Mucosa of rectum (tissue), 2 donors: ENCODE measurements at regions not wholly inside any gene's neighbourhood (a gene's known extent, or its start where the extent isn't known, plus 50 kb on each side); places are given as distances from the start of the nearest gene placed in this dataset.

Source experiments
- H3K27ac ChIP-seq, 2 donors: one replicate each; pipeline ENCODE4 v1.7.0; 2013; ENCODE audit warnings: inconsistent platforms in 2 of 2, low read depth in 2 of 2, low read length in 2 of 2
- H3K27me3 ChIP-seq, 2 donors: one replicate each; pipeline ENCODE4 v1.7.0; 2013; ENCODE audit warnings: low read length in 2 of 2; ENCODE audit not compliant: control insufficient read depth in 2 of 2, insufficient read depth in 2 of 2
- H3K36me3 ChIP-seq, 2 donors: one replicate each; pipeline ENCODE4 v1.7.0; 2013; ENCODE audit warnings: low read length in 2 of 2; ENCODE audit not compliant: control insufficient read depth in 2 of 2, insufficient read depth in 2 of 2
- H3K4me1 ChIP-seq, 2 donors: one replicate each; pipeline ENCODE4 v1.7.0; 2013; ENCODE audit warnings: low read length in 2 of 2, mild to moderate bottlenecking in 1 of 2; ENCODE audit not compliant: control insufficient read depth in 2 of 2, insufficient read depth in 2 of 2
- H3K4me3 ChIP-seq, 2 donors: one replicate each; pipeline ENCODE4 v1.7.0; 2013; ENCODE audit warnings: low read length in 2 of 2
- H3K9ac ChIP-seq, 2 donors: one replicate each; pipeline ENCODE4 v1.7.0; 2013; ENCODE audit warnings: low read length in 2 of 2, low read depth in 1 of 2, mild to moderate bottlenecking in 1 of 2
- H3K9me3 ChIP-seq, 2 donors: one replicate each; pipeline ENCODE4 v1.7.0; 2013; ENCODE audit warnings: low read length in 2 of 2; ENCODE audit not compliant: control insufficient read depth in 2 of 2
- donor health status: healthy.
- donor health status: Normal muscosa, but diverticular disease.

DNA sequence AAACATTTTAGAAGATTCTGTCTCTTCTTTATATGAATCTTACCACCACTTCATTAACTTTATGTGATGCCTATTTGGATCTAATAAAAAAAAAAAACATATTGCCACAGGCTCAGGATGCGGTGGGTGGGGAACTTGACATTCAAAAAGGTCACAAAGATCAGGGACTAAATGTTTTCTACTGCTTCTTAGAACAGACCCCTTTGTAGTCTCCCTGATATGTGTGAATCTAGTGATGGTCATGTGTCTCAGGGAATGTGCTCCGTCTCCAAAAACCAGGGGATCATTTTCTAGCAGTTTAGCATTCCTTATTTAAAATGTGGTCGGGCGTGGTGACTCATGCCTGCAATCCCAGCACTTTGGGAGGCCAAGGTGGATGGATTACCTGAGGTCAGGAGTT, 807.8 kb upstream of the CHAC2 start:
- Histone ChIP-seq H3K9me3 (no peaks in the 10 kb centered on the region), H3K27ac (no peak overlapping the region), H3K36me3 (no peaks in the 10 kb centered on the region), H3K27me3 (no peaks in the 10 kb centered on the region), H3K4me3 (no peak overlapping the region), H3K9ac (no peak overlapping the region), H3K4me1 (no peaks in the 10 kb centered on the region)

DNA sequence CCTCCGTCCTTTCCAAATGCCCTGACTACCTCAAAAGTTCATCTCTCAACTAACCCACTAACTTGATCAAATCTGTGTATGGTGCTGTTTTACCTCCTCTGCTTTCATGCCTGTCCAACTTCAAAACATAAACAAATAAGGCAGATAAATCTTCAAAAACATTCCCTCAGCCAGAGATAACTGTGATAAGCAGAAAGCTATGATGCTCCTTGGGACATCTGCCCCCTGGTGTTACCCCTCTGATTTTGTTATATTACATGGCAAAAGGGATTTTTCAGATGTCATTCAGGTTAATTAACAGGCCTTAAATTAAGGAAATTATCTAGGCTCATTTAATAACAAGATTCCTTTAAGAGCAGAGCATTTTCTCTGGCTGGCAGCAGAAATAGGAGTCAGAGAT, 810.8 kb upstream of the CHAC2 start:
- Histone ChIP-seq H3K9me3 (no peaks in the 10 kb centered on the region), H3K4me1 (no peaks in the 10 kb centered on the region), H3K27me3 (no peaks in the 10 kb centered on the region), H3K4me3 (no peak overlapping the region), H3K9ac (no peak overlapping the region), H3K36me3 (no peaks in the 10 kb centered on the region), H3K27ac (no peak overlapping the region)

DNA sequence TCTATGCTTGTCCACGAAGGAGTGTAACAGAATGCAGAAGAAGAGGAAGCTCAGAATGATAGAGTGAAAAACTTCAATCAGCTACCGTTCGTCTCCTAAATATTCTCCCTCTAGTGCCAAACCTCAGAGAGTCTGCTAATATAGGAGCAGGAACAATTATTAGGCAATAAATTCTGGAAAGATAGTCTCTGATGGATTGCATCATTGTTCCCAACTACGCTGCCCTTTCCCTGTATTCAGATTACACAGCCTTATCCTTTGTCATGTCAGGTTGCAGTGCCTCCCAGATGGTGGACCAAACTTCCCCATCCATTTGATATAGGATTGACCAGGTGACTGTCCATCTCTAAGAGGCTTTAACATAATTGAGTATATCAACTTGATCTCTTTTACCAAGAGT, 811.5 kb upstream of the CHAC2 start:
- H3K36me3 ChIP-seq: no peaks in the 10 kb centered on the region

DNA sequence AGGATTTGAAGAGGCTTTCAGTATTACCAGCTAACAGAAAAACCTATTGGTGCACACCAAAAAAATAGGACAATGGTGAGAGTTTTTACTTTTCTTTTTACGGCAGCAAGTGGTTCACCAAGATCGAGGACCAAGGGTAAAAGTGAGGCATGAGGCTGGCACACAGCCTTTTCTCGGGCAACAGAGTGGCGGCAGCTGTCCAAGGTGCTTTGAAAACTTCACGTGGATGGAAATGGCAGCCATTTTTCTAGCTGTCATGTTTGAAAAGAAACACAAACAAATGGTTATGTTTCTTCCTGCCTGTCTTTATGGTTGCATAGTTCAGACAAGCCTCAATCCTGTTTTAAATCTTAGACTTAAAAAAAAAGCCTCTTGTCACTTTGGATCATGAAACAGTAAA, 812.5 kb upstream of the CHAC2 start:
- H3K4me1 ChIP-seq: no peaks in the 10 kb centered on the region
- no peak overlapping the region for H3K4me3 ChIP-seq
- no peaks in the 10 kb centered on the region for H3K36me3 ChIP-seq
- H3K27me3 ChIP-seq: no peaks in the 10 kb centered on the region
- H3K9me3 ChIP-seq: no peaks in the 10 kb centered on the region
- no peak overlapping the region for H3K27ac ChIP-seq
- H3K9ac ChIP-seq: no peak overlapping the region

More for the DNA sequence above, 811.5 kb upstream of the CHAC2 start:
- H3K4me3 ChIP-seq: no peak overlapping the region
- no peak overlapping the region for H3K9ac ChIP-seq
- no peaks in the 10 kb centered on the region for H3K27me3 ChIP-seq
- H3K27ac ChIP-seq: no peak overlapping the region
- no peaks in the 10 kb centered on the region for H3K4me1 ChIP-seq
- H3K9me3 ChIP-seq: no peaks in the 10 kb centered on the region

DNA sequence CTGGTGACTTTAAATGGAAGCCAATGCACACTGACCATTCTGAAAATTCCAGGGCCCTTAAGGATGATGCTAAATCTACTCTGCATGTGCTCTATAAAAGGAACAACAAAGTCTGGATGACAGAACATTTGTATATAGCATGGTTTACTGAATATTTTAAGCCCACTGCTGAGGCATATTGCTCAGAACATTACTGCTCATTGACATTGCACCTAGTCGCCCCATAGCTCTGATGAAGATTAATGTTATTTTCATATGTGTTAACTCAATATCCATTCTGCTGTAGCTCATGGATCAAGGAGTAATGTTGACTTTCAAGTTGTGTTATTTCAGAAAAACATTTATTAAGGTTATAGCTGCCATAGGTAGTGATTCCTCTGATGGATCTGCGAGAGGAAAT, 827.5 kb upstream of the CHAC2 start:
- Histone ChIP-seq H3K4me3 (no peak overlapping the region), H3K27me3 (no peaks in the 10 kb centered on the region), H3K27ac (no peak overlapping the region), H3K4me1 (no peaks in the 10 kb centered on the region), H3K9me3 (no peaks in the 10 kb centered on the region), H3K36me3 (no peaks in the 10 kb centered on the region), H3K9ac (no peak overlapping the region)

DNA sequence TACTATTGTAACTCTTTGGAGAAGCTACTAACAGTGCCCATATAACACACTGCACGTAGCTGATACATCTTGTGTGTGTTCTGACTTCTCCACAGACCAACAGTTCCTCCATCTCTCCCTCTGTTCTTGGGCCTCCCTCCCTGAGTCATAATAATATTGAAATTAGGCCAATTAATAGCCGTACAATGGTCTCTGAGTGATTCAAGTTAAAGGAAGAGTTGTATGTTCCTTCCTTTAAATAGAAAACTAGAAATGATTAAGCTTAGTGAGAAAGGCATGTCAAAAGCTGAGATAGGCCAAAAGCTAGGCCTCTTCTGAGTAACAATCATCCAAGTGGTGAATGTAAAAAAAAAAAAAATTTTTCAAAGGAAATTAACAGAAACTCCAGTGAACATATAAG, 828.4 kb upstream of the CHAC2 start:
- no peaks in the 10 kb centered on the region for H3K36me3 ChIP-seq
- no peaks in the 10 kb centered on the region for H3K9me3 ChIP-seq
- H3K27ac ChIP-seq: no peak overlapping the region
- H3K9ac ChIP-seq: no peak overlapping the region
- H3K4me3 ChIP-seq: no peak overlapping the region
- H3K27me3 ChIP-seq: no peaks in the 10 kb centered on the region
- H3K4me1 ChIP-seq: no peaks in the 10 kb centered on the region

DNA sequence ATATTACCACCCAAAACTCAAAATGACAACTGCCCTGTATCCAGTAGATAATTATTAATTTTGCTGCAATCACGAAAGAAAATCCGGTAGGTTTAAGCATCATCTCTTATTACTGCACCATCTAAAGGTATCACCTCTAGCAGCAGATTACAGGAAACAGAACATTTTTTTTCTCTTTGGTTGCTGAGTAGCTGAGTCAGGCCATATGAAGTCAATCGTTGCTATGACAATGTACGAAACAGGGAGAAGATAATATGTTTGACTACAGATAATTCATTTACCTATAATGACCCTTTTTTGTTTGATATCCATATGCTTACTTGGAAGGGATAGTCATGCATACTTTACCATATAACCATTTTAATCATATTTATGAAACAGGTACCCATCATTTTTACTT, 831.6 kb upstream of the CHAC2 start:
- no peak overlapping the region for H3K27ac ChIP-seq
- no peaks in the 10 kb centered on the region for H3K27me3 ChIP-seq
- H3K9ac ChIP-seq: no peak overlapping the region
- H3K36me3 ChIP-seq: no peaks in the 10 kb centered on the region
- no peaks in the 10 kb centered on the region for H3K4me1 ChIP-seq
- no peaks in the 10 kb centered on the region for H3K9me3 ChIP-seq
- H3K4me3 ChIP-seq: no peak overlapping the region

DNA sequence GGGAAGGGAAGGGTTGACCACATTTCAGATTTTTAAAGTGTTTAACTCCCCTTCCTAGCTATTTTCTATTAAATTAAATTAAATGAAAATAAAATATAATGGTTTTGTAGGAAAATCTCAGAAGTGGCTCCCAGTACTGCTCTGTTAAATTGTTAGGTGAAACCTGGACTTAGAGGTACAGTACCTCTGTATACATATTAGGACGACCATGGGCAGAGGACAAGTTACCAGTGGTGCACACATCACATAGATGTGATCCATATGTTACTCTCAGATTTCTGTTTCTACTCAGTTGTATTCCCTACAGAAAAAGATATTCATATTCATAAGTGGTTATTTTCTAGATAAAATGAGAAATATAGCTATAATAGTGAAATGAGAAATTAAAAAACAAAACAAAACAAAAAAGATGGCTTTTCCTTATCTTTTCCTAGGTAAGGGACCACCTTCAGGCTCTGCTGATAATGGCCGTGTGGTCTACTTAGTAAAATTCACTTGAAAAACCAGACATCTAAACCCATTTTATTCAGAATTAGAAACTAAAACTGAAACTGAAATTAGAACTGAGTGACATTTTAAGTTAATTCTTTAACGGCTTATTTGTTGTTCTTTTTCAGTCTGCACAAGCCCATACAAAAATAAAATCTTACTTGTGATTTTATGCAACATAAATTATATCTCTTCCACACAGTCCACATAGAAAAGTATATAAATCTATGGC, 832.5 kb upstream of the CHAC2 start:
- Histone ChIP-seq H3K9ac (no peak overlapping the region), H3K27ac (no peak overlapping the region), H3K36me3 (no peaks in the 10 kb centered on the region), H3K4me3 (no peak overlapping the region), H3K27me3 (no peaks in the 10 kb centered on the region), H3K9me3 (no peaks in the 10 kb centered on the region), H3K4me1 (no peaks in the 10 kb centered on the region)

DNA sequence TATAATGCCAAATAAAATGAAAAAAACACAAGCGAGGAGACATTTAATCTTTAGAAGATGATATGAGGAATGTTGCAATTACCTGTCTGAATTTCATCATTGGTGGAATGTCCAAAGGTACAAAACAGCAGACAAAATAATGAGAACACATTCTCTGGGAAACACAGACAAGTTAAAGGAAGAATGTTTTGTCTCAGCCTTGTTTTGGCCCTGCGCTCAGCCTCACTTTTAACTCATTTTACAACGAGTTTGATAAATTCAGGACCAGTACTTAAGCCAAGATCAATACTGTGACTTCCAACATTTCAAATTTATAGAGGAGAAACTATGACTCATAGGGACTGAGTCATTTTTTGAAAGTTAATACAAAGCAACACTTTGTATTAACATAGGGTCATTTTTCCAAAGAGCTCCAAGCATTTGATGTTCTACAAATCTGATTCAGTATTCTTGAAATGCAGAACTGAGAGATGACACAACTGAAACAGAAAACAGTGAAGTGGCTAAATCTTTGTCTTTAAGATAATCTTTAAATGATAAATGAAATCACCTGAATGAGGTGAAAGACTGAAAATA, 833.2 kb upstream of the CHAC2 start:
- Histone ChIP-seq H3K4me1 (no peaks in the 10 kb centered on the region), H3K36me3 (no peaks in the 10 kb centered on the region), H3K4me3 (no peak overlapping the region), H3K27ac (no peak overlapping the region), H3K9me3 (no peaks in the 10 kb centered on the region), H3K9ac (no peak overlapping the region), H3K27me3 (no peaks in the 10 kb centered on the region)

DNA sequence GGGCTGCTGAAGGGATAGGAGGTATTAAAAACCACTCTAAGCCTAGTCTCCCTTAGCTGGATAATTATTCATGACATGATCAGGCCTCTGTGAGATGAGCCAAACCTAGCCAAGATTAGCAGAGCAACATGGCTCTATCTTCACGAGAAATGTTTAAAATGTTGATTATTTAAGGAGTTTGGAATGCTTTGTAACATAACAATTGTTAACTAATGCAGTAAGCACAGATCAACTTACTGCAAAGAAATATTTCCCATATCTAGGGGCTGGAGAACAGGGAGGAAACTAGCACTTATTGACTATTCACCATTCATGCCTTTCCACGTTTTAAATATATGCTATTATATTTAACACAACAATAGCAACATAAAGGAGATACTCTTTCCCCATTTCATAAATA, 833.7 kb upstream of the CHAC2 start:
- Histone ChIP-seq H3K4me3 (no peak overlapping the region), H3K9ac (no peak overlapping the region), H3K4me1 (no peaks in the 10 kb centered on the region), H3K27ac (no peak overlapping the region), H3K36me3 (no peaks in the 10 kb centered on the region), H3K27me3 (no peaks in the 10 kb centered on the region), H3K9me3 (no peaks in the 10 kb centered on the region)
